GM12874 (cell line): ENCODE measurements at regions not wholly inside any gene's neighbourhood (a gene's known extent, or its start where the extent isn't known, plus 50 kb on each side); places are given as distances from the start of the nearest gene placed in this dataset.

Experiments
- CTCF ChIP-seq: IDR thresholded peaks from 2 replicates; pipeline ENCODE4 v1.5.1; 2011; ENCODE audit warnings: low read depth, mild to moderate bottlenecking, control low read depth, low read length, moderate library complexity; ENCODE audit not compliant: insufficient read depth

DNA sequence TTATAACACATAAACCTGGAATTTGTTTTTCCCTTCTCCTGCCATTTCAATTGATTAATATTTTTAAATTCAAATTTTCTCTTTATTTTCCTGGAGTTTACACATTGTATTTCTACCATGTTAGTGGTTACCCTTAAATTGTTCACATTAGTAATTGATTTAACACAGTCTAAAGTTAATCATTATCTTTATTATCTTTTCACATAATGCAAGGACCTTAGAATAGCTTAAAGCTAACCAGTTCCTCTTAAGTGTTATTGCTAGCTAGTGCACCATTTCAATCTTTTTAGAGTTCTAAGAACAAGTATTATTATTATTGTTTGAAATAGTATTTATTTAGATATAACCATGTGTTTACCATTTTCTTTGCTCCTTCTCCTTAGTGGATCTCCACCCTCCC is 251.2 kb upstream of the FBXL7 start:
- TF ChIP-seq CTCF = no peak

GRCh38 chr5:15245913-15246312 is 254.1 kb upstream of the FBXL7 start:
- no peak for TF ChIP-seq CTCF

- TF ChIP-seq CTCF = no peak
Observed at GRCh38 chr5:15243301-15244020, 256.5 kb upstream of the FBXL7 start.

DNA sequence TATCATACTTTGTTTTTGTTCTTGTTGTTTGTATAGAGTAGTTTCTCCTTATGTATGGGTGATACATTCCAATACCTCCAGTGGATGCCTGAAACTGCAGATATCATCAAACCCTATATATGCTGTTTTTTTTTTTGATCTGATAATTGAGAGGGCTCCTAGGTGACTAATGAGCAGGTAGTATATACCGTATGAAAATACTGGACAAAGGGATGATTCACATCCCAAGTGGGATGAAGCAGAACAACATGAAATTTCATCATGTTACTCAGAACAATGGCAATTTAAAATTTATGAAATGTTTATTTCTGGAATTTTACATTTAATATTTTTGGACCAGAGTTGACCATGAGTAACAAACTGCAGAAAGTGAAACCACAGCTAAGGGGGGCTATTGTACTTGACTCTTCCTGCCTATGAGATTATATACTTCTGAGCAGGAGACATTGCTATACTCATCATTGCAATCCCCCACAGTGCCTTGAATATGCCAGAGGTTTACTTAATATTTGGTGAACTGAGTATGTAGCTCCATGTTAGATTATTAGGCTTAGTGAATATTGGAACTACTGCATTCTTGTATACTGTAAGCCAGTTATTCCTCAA is 258.7 kb upstream of the FBXL7 start:
- no peak for TF ChIP-seq CTCF

- no peak for TF ChIP-seq CTCF
Observed at GRCh38 chr5:15238006-15238405, 262.0 kb upstream of the FBXL7 start.

DNA sequence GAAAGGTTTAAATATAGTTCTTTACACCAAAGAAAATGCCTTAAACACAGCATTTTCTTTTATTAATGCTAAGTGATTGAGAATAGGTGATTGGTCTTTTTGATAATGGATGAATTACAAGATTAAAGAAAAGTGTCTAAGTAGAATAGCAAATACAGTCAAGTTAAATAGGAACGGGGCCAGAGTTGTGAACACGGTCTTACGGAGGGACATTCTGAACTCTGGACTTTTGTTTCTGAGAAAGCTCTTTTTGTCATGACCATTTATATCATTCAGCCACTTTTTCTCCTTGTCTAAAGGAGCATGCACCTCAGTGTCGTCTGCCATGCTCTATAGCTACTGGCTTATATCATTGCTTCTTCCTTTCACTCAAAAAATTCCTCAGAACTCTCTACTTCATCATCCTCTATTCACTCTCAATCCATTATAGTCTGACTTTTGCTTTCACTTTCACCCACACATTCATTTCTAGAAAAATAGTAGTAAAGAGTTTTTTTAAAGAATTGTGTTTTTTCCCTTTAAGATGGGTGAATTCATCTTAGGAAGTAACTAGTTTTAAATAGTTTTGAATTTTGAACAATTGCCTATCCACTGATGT is 263.0 kb upstream of the FBXL7 start:
- TF ChIP-seq CTCF = no peak

DNA sequence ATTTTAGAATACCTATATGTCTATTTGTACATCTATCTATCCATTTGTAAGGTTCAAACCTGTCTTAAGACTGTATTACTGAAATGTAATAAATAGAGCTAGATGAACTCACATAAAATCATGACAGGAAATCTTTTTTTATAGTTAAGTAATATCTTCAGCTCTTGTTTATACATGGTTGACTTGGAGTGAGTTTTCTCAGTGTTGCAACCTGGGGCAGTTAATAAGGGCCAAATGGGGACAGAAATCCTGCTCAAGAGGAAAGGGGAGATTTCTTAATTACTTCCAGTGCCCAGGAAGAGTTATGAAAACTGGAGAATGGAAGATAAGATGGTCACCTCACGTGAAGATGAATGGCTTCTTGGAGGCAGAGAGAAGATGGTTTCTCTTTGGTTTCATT is 265.1 kb upstream of the FBXL7 start:
- no peak for TF ChIP-seq CTCF
